B cell (primary cell): ENCODE measurements at regions not wholly inside any gene's neighbourhood (a gene's known extent, or its start where the extent isn't known, plus 50 kb on each side); places are given as distances from the start of the nearest gene placed in this dataset.
A peak's percentile ranks its signal among the peaks of the same experiment; 100 is the strongest.

ENCODE experiments used
- ATAC-seq: fragments of 200-7000 bp; cut with Tn5 transposase; one replicate; pipeline ENCODE4 v1.10.0; 2021; ENCODE audit warnings: low read depth, mild to moderate bottlenecking, moderate number of reproducible peaks, moderate library complexity
- CTCF ChIA-PET: fragments of 350-600 bp; sonication (Branson Sonifier 250); formaldehyde crosslinking; loops from one replicate; lab custom pipeline; 2021; ENCODE audit warnings: antibody characterized with exemption, inconsistent platforms; lab: Charles Lee
- POLR2A ChIA-PET: fragments of 350-600 bp; sonication (Branson Sonifier 250); formaldehyde crosslinking; loops from one replicate; lab custom pipeline; 2021; ENCODE audit warnings: antibody characterized with exemption; lab: Charles Lee
- DNase-seq: peaks from one replicate; pipeline ENCODE4 v3.0.0; 2013
- H2AFZ ChIP-seq: 2 replicates; pipeline ENCODE4 v1.6.1; 2012; ENCODE audit warnings: mild to moderate bottlenecking, low read depth, low read length; ENCODE audit not compliant: insufficient read depth, poor library complexity, severe bottlenecking
- H3K27ac ChIP-seq, 2 donors: 1 replicate in 1 of 2; 2 replicates in 1 of 2; pipeline ENCODE4 v1.5.1; 2012 to 2013; ENCODE audit warnings: low read length in 2 of 2, mild to moderate bottlenecking in 2 of 2, moderate library complexity in 1 of 2
- H3K27me3 ChIP-seq, 4 experiments: fragments of 200-600 bp in 1 of 4; sonication (generic) in 1 of 4; replicated peaks in 1 of 4; 1 replicate in 2 of 4; 2 replicates in 2 of 4; pipeline versions ENCODE4 v1.6.1 to v1.7.0; 2013 to 2016; ENCODE audit warnings: low read length in 3 of 4, mild to moderate bottlenecking in 2 of 4, mixed read lengths in 1 of 4, moderate library complexity in 1 of 4; ENCODE audit not compliant: insufficient read depth in 4 of 4, control insufficient read depth in 3 of 4; ENCODE audit errors: control extremely low read depth in 1 of 4
- H3K36me3 ChIP-seq, 2 experiments: replicated peaks in 1 of 2; 1 replicate in 1 of 2; 2 replicates in 1 of 2; pipeline versions ENCODE4 v1.6.1 to v1.7.1; 2013; ENCODE audit warnings: low read length in 1 of 2; ENCODE audit not compliant: insufficient read depth in 2 of 2, control insufficient read depth in 1 of 2; ENCODE audit errors: control extremely low read depth in 1 of 2, extremely low read depth in 1 of 2
- H3K4me1 ChIP-seq, 2 donors: fragments of 200-600 bp in 1 of 2; sonication (generic) in 1 of 2; 1 replicate in 1 of 2; 2 replicates in 1 of 2; pipeline versions ENCODE4 v1.5.1 to v1.6.1; 2013 to 2017; ENCODE audit warnings: low read length in 2 of 2; ENCODE audit not compliant: control insufficient read depth in 2 of 2, insufficient read depth in 2 of 2
- H3K4me2 ChIP-seq: replicated peaks from 2 replicates; pipeline ENCODE3; 2012; ENCODE audit warnings: mild to moderate bottlenecking, low read depth, low read length; ENCODE audit not compliant: poor library complexity, severe bottlenecking
- H3K4me3 ChIP-seq, 5 experiments: fragments of 200-600 bp in 1 of 5; sonication (generic) in 1 of 5; 1 replicate in 3 of 5; 2 replicates in 2 of 5; pipeline versions ENCODE4 v1.5.1 to v1.7.0; 2011 to 2016; ENCODE audit warnings: low read length in 4 of 5, mild to moderate bottlenecking in 4 of 5, low read depth in 2 of 5, control low read depth in 1 of 5, moderate library complexity in 1 of 5; ENCODE audit not compliant: insufficient read depth in 1 of 5; ENCODE audit errors: control extremely low read depth in 1 of 5, extremely low read depth in 1 of 5
- H3K79me2 ChIP-seq: fragments of 200-600 bp; sonication (generic); one replicate; pipeline ENCODE4 v1.6.0; 2016; ENCODE audit warnings: low read length; ENCODE audit not compliant: control insufficient read depth, insufficient read depth
- H3K9ac ChIP-seq: fragments of 200-600 bp; sonication (generic); 2 replicates; pipeline ENCODE4 v1.6.1; 2017; ENCODE audit warnings: mild to moderate bottlenecking, low read length, moderate library complexity
- H3K9me3 ChIP-seq, 3 donors: one replicate each; pipeline versions ENCODE4 v1.6.1 to v1.7.1; 2013; ENCODE audit warnings: low read length in 2 of 3; ENCODE audit not compliant: control insufficient read depth in 2 of 3, insufficient read depth in 1 of 3; ENCODE audit errors: control extremely low read depth in 1 of 3
- H4K20me1 ChIP-seq: 2 replicates; pipeline ENCODE4 v1.6.0; 2012; ENCODE audit warnings: mild to moderate bottlenecking, low read length; ENCODE audit not compliant: insufficient read depth, control insufficient read depth, poor library complexity, severe bottlenecking
- H3K27ac Mint-ChIP-seq: one replicate; pipeline ENCODE4 v1.8.0; 2021; ENCODE audit warnings: mixed read lengths
- H3K27me3 Mint-ChIP-seq: one replicate; pipeline ENCODE4 v1.8.0; 2021; ENCODE audit warnings: mixed read lengths
- H3K4me1 Mint-ChIP-seq: one replicate; pipeline ENCODE4 v1.8.0; 2021; ENCODE audit warnings: mixed read lengths
- H3K4me3 Mint-ChIP-seq: one replicate; pipeline ENCODE4 v1.8.0; 2021; ENCODE audit warnings: mixed read lengths
- H3K9me3 Mint-ChIP-seq: one replicate; pipeline ENCODE4 v1.8.0; 2022; ENCODE audit warnings: mixed read lengths; ENCODE audit not compliant: insufficient read depth
- EZH2 ChIP-seq: IDR thresholded peaks from 2 replicates; pipeline ENCODE4 v1.6.1; 2012; ENCODE audit warnings: borderline replicate concordance, low read depth, mild to moderate bottlenecking, moderate library complexity, low read length; ENCODE audit not compliant: insufficient read depth, poor library complexity, severe bottlenecking
- WGBS: methylation state at CpG from one replicate; pipeline ENCODE4 v1.1.5; 2013; ENCODE audit warnings: missing lambda C conversion rate; ENCODE audit not compliant: insufficient coverage; 5-methylcytosine and 5-hydroxymethylcytosine counted together
- intact Hi-C: fragments of 100-400 bp; cut with micrococcal nuclease; formaldehyde crosslinking; loops from one replicate; pipeline ENCODE4 v1.10.0; 2022
- TF ChIP-seq, protein P1 (sequence below): fragments of 200-600 bp; IDR thresholded peaks from one replicate; pipeline ENCODE4 v1.8.0; 2022; ENCODE audit warnings: antibody characterized with exemption, mild to moderate bottlenecking

DNA sequence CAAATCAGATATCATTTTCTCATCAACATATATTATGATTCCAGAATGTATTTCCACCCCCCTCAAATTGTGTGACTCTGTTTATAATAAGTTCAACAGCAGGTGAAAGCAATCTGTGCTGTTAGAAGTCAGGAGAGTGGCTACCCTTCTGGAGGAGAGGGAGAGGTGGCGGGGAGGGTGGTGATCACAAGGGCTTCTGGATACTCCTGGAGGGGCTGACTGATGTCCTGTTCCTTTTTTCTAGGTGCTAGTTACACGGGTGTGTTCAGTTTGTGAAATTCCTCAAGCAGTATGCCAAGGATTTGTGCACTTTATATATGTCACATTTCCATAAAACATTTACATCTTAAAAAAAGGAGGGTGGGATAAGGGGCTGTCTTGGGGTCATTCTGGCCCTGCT lies 119.1 kb downstream of the IRF8 start:
- POLR2A ChIA-PET, result interaction anchor here (0.6 kb wide), 1 partner anchor 73 kb away, joined by 4 read pairs; no protein-coding TSS in a partner anchor
- DNase-seq, result no peak

GRCh38 chr16:86018487-86018886 lies 119.5 kb downstream of the IRF8 start:
- H3K4me1 ChIP-seq, result peaks cover 22 to 26% of the 10 kb centered on the region in 2 donors
- TF ChIP-seq EZH2, result no peak
- TF ChIP-seq, protein P1, sequence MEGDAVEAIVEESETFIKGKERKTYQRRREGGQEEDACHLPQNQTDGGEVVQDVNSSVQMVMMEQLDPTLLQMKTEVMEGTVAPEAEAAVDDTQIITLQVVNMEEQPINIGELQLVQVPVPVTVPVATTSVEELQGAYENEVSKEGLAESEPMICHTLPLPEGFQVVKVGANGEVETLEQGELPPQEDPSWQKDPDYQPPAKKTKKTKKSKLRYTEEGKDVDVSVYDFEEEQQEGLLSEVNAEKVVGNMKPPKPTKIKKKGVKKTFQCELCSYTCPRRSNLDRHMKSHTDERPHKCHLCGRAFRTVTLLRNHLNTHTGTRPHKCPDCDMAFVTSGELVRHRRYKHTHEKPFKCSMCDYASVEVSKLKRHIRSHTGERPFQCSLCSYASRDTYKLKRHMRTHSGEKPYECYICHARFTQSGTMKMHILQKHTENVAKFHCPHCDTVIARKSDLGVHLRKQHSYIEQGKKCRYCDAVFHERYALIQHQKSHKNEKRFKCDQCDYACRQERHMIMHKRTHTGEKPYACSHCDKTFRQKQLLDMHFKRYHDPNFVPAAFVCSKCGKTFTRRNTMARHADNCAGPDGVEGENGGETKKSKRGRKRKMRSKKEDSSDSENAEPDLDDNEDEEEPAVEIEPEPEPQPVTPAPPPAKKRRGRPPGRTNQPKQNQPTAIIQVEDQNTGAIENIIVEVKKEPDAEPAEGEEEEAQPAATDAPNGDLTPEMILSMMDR, result no peak
- Mint-ChIP-seq H3K4me3 (no peak overlapping the region), H3K4me1 (peaks cover 26% of the 10 kb centered on the region), H3K9me3 (peaks cover 7% of the 10 kb centered on the region), H3K27ac (peak overlapping the region; percentile 27), H3K27me3 (peaks cover 8% of the 10 kb centered on the region)
- H3K27ac ChIP-seq, result no peak overlapping the region
- peak; percentile 66 for ATAC-seq
- ChIA-PET CTCF (interaction anchor here (1.1 to 13.5 kb wide), 7 partner anchors 8 to 205 kb away, joined by 3 to 370 read pairs (median 11); partner anchors contain the start of gene IRF8), POLR2A (interaction anchor here (0.6 kb wide), 2 partner anchors 73 to 286 kb away, joined by 4 to 5 read pairs; no protein-coding TSS in a partner anchor)
- peaks cover 2 to 27% (median 12%) of the 10 kb centered on the region in 3 donors for H3K9me3 ChIP-seq
- WGBS, result 0% methylated on average over 3 of the region's 7 CpGs
- H3K4me3 ChIP-seq, result no peak overlapping the region
- H3K9ac ChIP-seq, result no peak overlapping the region
- H3K36me3 ChIP-seq, result no peaks in the 10 kb centered on the region
- H3K4me2 ChIP-seq, result no peak overlapping the region
- intact Hi-C loops, result loop anchor here (5.0 kb wide), 1 partner anchor 81 kb away; no protein-coding TSS in a partner anchor
- DNase-seq, result peak; percentile 84
- peaks cover 0 to 28% (median 5%) of the 10 kb centered on the region in 4 experiments for H3K27me3 ChIP-seq
- no peaks in the 10 kb centered on the region for H4K20me1 ChIP-seq
- no peaks in the 10 kb centered on the region for H3K79me2 ChIP-seq
- no peak overlapping the region for H2AFZ ChIP-seq

More for the DNA sequence above, 119.1 kb downstream of the IRF8 start:
- Mint-ChIP-seq H3K27ac (no peak overlapping the region), H3K27me3 (peaks cover 8% of the 10 kb centered on the region), H3K9me3 (peaks cover 4% of the 10 kb centered on the region), H3K4me3 (no peak overlapping the region), H3K4me1 (peaks cover 26% of the 10 kb centered on the region)
- WGBS, result 83% methylated on average over 1 of the region's 2 CpGs
- no peak overlapping the region for H3K27ac ChIP-seq
- H3K4me1 ChIP-seq, result peaks cover 22 to 26% of the 10 kb centered on the region in 2 donors
- no peak overlapping the region for H3K4me3 ChIP-seq
- no peak for ATAC-seq
- no peaks in the 10 kb centered on the region for H4K20me1 ChIP-seq
- H3K27me3 ChIP-seq, result peaks cover 0 to 28% (median 5%) of the 10 kb centered on the region in 4 experiments
- H3K4me2 ChIP-seq, result no peak overlapping the region
- no peaks in the 10 kb centered on the region for H3K36me3 ChIP-seq
- peaks cover 0 to 25% (median 12%) of the 10 kb centered on the region in 3 donors for H3K9me3 ChIP-seq
- intact Hi-C loops, result loop anchor here (5.0 kb wide), 1 partner anchor 81 kb away; no protein-coding TSS in a partner anchor
- no peaks in the 10 kb centered on the region for H3K79me2 ChIP-seq
- CTCF ChIA-PET, result interaction anchor here (1.1 to 13.5 kb wide), 8 partner anchors 8 to 205 kb away, joined by 3 to 370 read pairs (median 15); partner anchors contain the start of gene IRF8
- TF ChIP-seq, protein P1, result no peak
- TF ChIP-seq EZH2, result no peak
- no peak overlapping the region for H3K9ac ChIP-seq
- H2AFZ ChIP-seq, result no peak overlapping the region
